ENCODE measurements at regions not wholly inside any gene's neighbourhood (a gene's known extent, or its start where the extent isn't known, plus 50 kb on each side); places are given as distances from the start of the nearest gene placed in this dataset.

DNA sequence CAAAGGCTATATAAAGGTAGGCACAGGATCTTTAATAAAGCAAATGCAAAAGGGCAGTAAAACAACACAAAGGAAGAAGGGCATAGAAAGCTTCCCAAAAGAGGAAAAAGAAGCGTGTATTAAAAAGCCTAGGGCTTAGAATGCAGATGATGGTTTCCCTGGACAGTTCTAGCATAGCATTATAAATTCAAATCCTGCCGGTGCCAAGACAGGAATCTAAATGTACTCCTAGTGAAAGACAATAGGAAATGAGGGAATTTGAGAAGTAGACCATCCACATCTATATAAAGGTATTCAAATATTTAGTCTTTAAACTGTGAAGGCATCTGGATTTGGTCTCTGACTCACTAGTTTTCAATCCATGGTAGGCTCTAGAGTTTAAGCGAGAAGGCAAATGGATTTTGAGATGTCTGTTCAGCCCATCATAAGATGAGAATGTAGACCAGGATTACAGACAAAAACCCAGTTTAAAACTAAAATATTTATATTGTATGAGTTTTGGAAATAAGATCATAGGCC, 431.8 kb downstream of the TBL1XR1 start:
- TF ChIP-seq SUZ12 (IDR thresholded peaks at IDR 0.05; ENCODE audit: extremely low read depth, insufficient read depth, insufficient read length) (no peak), ZNF274 (IDR thresholded peaks at IDR 0.05; ENCODE audit: low read depth, low read length) (no peak)
